H1 (cell line): ENCODE measurements at regions not wholly inside any gene's neighbourhood (a gene's known extent, or its start where the extent isn't known, plus 50 kb on each side); places are given as distances from the start of the nearest gene placed in this dataset.

Source experiments
- EZH2 ChIP-seq: fragments of 200-600 bp; sonication (generic); IDR thresholded peaks from 2 replicates; pipeline ENCODE4 v1.7.1; 2012; ENCODE audit warnings: low read depth, mild to moderate bottlenecking, moderate library complexity, low read length, inconsistent platforms; ENCODE audit not compliant: severe bottlenecking
- FOSL1 ChIP-seq: IDR thresholded peaks from 2 replicates; pipeline ENCODE4 v1.6.1; 2011; ENCODE audit warnings: mild to moderate bottlenecking, low read depth, low read length, moderate library complexity; ENCODE audit not compliant: insufficient read depth
- YY1 ChIP-seq: IDR thresholded peaks from 2 replicates; pipeline ENCODE4 v1.6.1; 2011; ENCODE audit warnings: low read depth, mild to moderate bottlenecking, low read length
- TF ChIP-seq, protein P1 (sequence below), 3 experiments: IDR thresholded peaks; 1 replicate in 2 of 3; 2 replicates in 1 of 3; pipeline versions ENCODE4 v1.5.1 to v1.6.1; 2011; ENCODE audit warnings: low read length in 3 of 3, mild to moderate bottlenecking in 3 of 3, inconsistent platforms in 2 of 3, low read depth in 1 of 3, moderate library complexity in 1 of 3; ENCODE audit not compliant: insufficient read depth in 1 of 3; ENCODE audit errors: control extremely low read depth in 1 of 3

DNA sequence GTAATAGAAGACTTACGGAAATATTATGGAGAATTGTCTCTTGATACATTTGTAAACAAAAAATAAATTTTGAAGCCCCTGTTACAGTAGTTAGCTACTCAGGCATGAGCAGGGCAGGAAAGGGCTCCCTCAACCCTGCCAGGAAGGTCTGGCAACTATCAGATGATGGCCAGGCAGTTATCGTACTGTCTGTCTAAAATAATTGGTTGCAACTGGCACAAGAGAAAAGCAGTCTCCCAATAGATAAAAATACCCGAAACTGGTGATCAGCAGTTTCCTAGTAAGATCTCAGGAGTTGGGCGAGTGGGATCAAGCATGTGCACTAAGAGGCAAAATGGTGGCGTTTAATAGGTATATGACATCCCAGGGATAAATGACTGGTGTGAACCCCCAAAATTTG lies 1336.3 kb downstream of the C4orf33 start:
- TF ChIP-seq EZH2 (no peak), FOSL1 (no peak), YY1 (no peak)
- TF ChIP-seq, protein P1, sequence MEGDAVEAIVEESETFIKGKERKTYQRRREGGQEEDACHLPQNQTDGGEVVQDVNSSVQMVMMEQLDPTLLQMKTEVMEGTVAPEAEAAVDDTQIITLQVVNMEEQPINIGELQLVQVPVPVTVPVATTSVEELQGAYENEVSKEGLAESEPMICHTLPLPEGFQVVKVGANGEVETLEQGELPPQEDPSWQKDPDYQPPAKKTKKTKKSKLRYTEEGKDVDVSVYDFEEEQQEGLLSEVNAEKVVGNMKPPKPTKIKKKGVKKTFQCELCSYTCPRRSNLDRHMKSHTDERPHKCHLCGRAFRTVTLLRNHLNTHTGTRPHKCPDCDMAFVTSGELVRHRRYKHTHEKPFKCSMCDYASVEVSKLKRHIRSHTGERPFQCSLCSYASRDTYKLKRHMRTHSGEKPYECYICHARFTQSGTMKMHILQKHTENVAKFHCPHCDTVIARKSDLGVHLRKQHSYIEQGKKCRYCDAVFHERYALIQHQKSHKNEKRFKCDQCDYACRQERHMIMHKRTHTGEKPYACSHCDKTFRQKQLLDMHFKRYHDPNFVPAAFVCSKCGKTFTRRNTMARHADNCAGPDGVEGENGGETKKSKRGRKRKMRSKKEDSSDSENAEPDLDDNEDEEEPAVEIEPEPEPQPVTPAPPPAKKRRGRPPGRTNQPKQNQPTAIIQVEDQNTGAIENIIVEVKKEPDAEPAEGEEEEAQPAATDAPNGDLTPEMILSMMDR (IDR thresholded peaks at IDR 0.05; ENCODE audit: control extremely low read depth in 1 of 3, insufficient read depth in 1 of 3, low read depth in 1 of 3, low read length in 3 of 3) = no peak
